ENCODE measurements at regions not wholly inside any gene's neighbourhood (a gene's known extent, or its start where the extent isn't known, plus 50 kb on each side); places are given as distances from the start of the nearest gene placed in this dataset.

DNA sequence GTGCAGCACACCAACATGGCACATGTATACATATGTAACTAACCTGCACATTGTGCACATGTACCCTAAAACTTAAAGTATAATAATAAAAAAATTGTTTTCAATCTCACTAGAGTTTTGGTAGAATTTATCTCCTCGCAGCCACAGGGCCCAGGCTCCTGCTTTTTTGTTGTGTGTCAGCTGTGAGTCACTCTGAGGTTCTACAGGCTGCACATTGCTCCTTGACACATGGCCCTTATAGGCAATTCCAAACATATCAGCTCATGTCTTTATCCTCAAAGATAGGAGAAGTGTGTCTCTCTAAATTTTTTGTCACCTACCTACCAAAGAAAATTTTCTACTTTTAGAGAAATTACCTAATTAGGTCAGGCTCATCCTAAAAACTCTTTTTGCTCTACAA is 252.1 kb upstream of the ADGRL3 start:
- H3K4me3 ChIP-seq (ENCODE audit: insufficient read depth, low read length), result no peak overlapping the region

DNA sequence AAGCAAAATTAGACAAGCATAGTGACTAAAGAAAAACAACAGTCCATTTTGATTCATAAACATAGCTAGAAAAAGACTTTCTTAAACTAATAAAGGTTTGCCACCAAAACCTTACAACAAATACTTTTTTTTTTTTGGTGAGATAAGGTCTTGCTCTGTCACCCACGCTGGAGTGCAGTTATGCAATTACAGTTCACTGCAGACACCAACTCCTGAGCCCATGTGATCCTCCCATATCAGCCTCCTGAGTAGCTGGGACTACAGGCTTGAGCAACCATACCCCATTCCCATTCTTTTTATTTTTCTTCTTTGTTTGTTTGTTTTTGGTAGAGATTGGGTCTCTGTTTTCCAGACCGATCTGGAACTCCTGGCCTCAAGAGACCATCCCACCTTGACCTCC is 247.2 kb upstream of the ADGRL3 start:
- no peak overlapping the region for H3K27ac ChIP-seq (ENCODE audit: low read depth, low read length)
- no peak overlapping the region for H2AFZ ChIP-seq (ENCODE audit: low read length)
- H3K4me2 ChIP-seq (ENCODE audit: insufficient read depth, low read length), result no peak overlapping the region
- H3K36me3 ChIP-seq (ENCODE audit: insufficient read depth, low read length), result no peaks in the 10 kb centered on the region
- TF ChIP-seq, protein P1, sequence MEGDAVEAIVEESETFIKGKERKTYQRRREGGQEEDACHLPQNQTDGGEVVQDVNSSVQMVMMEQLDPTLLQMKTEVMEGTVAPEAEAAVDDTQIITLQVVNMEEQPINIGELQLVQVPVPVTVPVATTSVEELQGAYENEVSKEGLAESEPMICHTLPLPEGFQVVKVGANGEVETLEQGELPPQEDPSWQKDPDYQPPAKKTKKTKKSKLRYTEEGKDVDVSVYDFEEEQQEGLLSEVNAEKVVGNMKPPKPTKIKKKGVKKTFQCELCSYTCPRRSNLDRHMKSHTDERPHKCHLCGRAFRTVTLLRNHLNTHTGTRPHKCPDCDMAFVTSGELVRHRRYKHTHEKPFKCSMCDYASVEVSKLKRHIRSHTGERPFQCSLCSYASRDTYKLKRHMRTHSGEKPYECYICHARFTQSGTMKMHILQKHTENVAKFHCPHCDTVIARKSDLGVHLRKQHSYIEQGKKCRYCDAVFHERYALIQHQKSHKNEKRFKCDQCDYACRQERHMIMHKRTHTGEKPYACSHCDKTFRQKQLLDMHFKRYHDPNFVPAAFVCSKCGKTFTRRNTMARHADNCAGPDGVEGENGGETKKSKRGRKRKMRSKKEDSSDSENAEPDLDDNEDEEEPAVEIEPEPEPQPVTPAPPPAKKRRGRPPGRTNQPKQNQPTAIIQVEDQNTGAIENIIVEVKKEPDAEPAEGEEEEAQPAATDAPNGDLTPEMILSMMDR (IDR thresholded peaks at IDR 0.05; ENCODE audit: extremely low read depth, low read depth, low read length), result no peak
- no peaks in the 10 kb centered on the region for H3K27me3 ChIP-seq (ENCODE audit: insufficient read depth, low read length)
- H3K4me1 ChIP-seq (ENCODE audit: insufficient read depth, low read length), result no peaks in the 10 kb centered on the region
- H3K79me2 ChIP-seq (ENCODE audit: insufficient read depth, low read length), result no peaks in the 10 kb centered on the region
- no peak overlapping the region for H3K4me3 ChIP-seq (ENCODE audit: insufficient read depth, low read length)
- H4K20me1 ChIP-seq (ENCODE audit: insufficient read depth, low read length), result no peaks in the 10 kb centered on the region
- no peaks in the 10 kb centered on the region for H3K9me3 ChIP-seq (ENCODE audit: low read depth, low read length)
- no peak for DNase-seq (ENCODE audit: insufficient read length, low spot score, missing footprints)

More for the DNA sequence above, 252.1 kb upstream of the ADGRL3 start:
- TF ChIP-seq, protein P1 (IDR thresholded peaks at IDR 0.05; ENCODE audit: extremely low read depth, low read depth, low read length), result no peak
- no peaks in the 10 kb centered on the region for H3K36me3 ChIP-seq (ENCODE audit: insufficient read depth, low read length)
- no peaks in the 10 kb centered on the region for H3K27me3 ChIP-seq (ENCODE audit: insufficient read depth, low read length)
- no peak overlapping the region for H3K4me2 ChIP-seq (ENCODE audit: insufficient read depth, low read length)
- no peaks in the 10 kb centered on the region for H4K20me1 ChIP-seq (ENCODE audit: insufficient read depth, low read length)
- H3K79me2 ChIP-seq (ENCODE audit: insufficient read depth, low read length), result no peaks in the 10 kb centered on the region
- no peak overlapping the region for H2AFZ ChIP-seq (ENCODE audit: low read length)
- H3K4me1 ChIP-seq (ENCODE audit: insufficient read depth, low read length), result no peaks in the 10 kb centered on the region
- no peaks in the 10 kb centered on the region for H3K9me3 ChIP-seq (ENCODE audit: low read depth, low read length)
- no peak for DNase-seq (ENCODE audit: insufficient read length, low spot score, missing footprints)
- H3K27ac ChIP-seq (ENCODE audit: low read depth, low read length), result no peak overlapping the region

DNA sequence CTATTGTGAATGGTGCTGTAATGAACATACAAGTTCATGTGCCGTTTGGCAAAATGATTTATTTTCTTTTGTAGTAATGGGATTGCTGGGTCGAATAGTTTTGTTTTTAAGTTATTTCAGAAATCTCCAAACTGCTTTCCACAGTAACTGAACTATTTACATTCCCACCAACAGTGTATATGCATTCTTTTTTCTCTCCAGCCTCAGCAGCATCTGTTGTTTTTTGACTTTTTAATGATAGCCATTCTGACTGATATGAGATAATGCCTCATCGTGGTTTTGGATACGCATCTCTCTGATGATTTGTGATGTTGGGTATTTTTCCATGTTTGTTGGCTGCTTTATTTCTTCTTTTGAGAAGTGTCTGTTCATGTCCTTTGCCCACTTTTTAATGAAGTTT is 246.3 kb upstream of the ADGRL3 start:
- no peaks in the 10 kb centered on the region for H3K9me3 ChIP-seq (ENCODE audit: low read depth, low read length)
- H3K4me1 ChIP-seq (ENCODE audit: insufficient read depth, low read length), result no peaks in the 10 kb centered on the region
- H2AFZ ChIP-seq (ENCODE audit: low read length), result no peak overlapping the region
- no peak overlapping the region for H3K4me2 ChIP-seq (ENCODE audit: insufficient read depth, low read length)
- no peaks in the 10 kb centered on the region for H4K20me1 ChIP-seq (ENCODE audit: insufficient read depth, low read length)
- H3K4me3 ChIP-seq (ENCODE audit: insufficient read depth, low read length), result no peak overlapping the region
- H3K79me2 ChIP-seq (ENCODE audit: insufficient read depth, low read length), result no peaks in the 10 kb centered on the region
- TF ChIP-seq, protein P1 (IDR thresholded peaks at IDR 0.05; ENCODE audit: extremely low read depth, low read depth, low read length), result no peak
- H3K27ac ChIP-seq (ENCODE audit: low read depth, low read length), result no peak overlapping the region
- no peaks in the 10 kb centered on the region for H3K27me3 ChIP-seq (ENCODE audit: insufficient read depth, low read length)
- DNase-seq (ENCODE audit: insufficient read length, low spot score, missing footprints), result no peak
- no peaks in the 10 kb centered on the region for H3K36me3 ChIP-seq (ENCODE audit: insufficient read depth, low read length)

DNA sequence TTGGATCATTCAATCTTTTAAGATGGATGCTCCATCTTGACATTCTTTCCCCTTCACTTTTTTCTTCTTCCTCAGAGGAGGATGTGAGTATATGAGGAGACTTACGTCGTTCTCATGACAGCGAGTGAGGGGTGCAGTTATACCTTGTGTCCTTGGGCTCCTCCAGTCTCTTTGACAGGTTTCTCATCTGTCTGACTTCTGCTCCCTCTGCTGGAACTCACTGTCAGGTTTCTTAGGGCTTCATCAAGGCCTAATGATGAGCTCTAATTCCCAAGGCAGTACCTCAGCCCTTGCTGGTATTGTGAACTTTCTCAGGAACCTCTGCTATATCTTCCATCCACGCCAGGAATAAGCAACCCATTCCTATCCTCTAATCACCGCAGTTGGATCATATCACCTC is 237.8 kb upstream of the ADGRL3 start:
- Histone ChIP-seq H3K27ac (ENCODE audit: low read depth, low read length) (no peak overlapping the region), H3K9me3 (ENCODE audit: low read depth, low read length) (no peaks in the 10 kb centered on the region), H3K4me3 (ENCODE audit: insufficient read depth, low read length) (no peak overlapping the region), H3K4me2 (ENCODE audit: insufficient read depth, low read length) (no peak overlapping the region), H3K27me3 (ENCODE audit: insufficient read depth, low read length) (no peaks in the 10 kb centered on the region), H4K20me1 (ENCODE audit: insufficient read depth, low read length) (no peaks in the 10 kb centered on the region), H3K79me2 (ENCODE audit: insufficient read depth, low read length) (no peaks in the 10 kb centered on the region), H3K4me1 (ENCODE audit: insufficient read depth, low read length) (no peaks in the 10 kb centered on the region), H3K36me3 (ENCODE audit: insufficient read depth, low read length) (no peaks in the 10 kb centered on the region), H2AFZ (ENCODE audit: low read length) (no peak overlapping the region)
- TF ChIP-seq, protein P1 (IDR thresholded peaks at IDR 0.05; ENCODE audit: extremely low read depth, low read depth, low read length), result no peak
- DNase-seq (ENCODE audit: insufficient read length, low spot score, missing footprints), result no peak

Data from osteoblast (primary cell).